HG03521 (cell line): ENCODE measurements at regions not wholly inside any gene's neighbourhood (a gene's known extent, or its start where the extent isn't known, plus 50 kb on each side); places are given as distances from the start of the nearest gene placed in this dataset.
"Not testable (repeated sequence)": the region's sequence is repeated elsewhere in the genome, so short reads cannot be mapped to it uniquely, and the experiment has no call there.

Experiments used
- ATAC-seq: cut with Tn5 transposase; IDR thresholded peaks from one replicate; pipeline ENCODE4 v1.9.1; 2021; ENCODE audit warnings: mild to moderate bottlenecking, moderate library complexity; ENCODE audit not compliant: unreplicated experiment

DNA sequence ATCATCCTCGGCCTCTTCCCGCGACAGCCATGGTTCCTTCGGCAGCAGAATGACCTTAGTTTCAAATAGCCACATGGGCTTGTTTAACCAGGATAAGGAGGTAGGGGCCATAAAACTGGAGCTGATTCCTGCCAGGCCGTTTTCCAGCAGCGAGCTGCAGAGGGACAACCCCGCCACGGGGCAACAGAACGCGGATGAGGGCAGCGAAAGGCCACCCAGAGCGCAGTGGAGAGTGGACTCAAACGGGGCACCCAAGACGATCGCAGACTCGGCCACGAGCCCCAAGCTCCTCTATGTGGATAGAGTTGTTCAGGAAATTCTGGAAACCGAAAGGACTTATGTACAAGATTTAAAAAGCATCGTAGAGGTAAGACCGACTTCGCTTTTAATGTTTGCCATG lies 131.8 kb upstream of the MTHFD1L start:
- ATAC-seq = no peak

DNA sequence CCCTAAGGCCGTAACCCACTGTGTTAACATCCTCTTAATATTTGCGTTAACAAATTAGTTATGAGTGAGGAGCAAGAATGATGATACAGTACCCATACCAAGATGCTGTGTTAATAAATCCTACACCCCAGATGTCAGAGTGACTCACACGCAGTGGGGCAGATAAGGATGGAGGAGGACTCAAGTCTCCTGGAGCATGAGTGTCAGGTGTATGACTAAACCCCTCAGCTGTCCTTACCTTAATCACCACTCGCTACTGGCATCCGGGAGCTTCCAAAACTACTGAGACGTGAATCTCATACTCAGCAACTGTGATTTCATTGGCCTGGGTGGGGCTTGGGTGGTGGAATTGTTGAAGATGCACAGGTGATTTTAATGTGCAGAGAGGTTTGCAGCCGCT lies 131.3 kb upstream of the MTHFD1L start:
- ATAC-seq = no peak

DNA sequence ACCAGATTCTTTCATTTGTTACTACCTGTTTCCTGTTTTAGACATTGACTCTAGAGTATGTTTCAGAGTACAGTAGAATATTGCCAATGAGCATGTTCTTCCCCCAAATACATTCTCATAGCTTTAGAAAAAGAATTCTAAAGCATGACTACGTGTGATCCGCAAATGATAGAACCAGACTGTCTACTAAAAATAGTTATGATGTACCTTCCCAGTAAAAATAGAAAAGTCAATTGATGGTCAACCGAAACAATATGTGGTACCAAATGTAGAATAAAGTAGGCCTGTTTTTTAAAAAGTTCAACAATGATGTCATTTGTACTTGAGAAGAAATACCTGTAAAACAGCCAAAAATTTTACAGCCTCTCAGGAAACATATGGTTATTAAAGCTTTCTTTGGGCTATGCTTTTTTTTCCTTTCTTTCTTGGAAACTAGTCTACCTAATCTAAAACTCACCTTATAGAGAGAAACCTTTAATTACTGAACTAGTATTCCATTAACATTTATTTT lies 130.1 kb upstream of the MTHFD1L start:
- no peak for ATAC-seq

DNA sequence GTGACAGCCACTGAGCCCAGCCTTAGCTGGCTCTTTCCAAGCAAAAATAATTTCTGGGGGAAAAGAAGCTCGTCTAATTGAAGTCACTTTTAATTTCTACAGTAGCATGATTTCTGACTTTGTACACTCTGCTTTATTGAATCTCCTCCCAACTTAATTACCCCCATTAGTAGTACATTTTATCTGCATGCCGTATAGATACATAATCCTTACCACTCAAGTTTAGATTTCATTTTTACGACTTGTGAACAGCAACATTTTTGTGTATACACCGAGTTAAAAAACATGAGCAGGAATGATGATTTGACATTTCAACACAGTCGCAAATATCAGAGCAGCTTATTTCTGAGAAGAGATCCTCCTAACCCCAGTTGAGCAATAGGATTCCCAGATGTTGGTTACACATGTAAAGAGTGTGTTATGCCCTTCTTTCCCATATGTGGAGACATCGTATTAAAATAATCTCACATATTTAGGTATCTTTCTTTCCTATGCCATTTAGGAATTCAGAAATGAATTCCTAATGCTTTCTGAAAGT lies 127.3 kb upstream of the MTHFD1L start:
- no peak for ATAC-seq

DNA sequence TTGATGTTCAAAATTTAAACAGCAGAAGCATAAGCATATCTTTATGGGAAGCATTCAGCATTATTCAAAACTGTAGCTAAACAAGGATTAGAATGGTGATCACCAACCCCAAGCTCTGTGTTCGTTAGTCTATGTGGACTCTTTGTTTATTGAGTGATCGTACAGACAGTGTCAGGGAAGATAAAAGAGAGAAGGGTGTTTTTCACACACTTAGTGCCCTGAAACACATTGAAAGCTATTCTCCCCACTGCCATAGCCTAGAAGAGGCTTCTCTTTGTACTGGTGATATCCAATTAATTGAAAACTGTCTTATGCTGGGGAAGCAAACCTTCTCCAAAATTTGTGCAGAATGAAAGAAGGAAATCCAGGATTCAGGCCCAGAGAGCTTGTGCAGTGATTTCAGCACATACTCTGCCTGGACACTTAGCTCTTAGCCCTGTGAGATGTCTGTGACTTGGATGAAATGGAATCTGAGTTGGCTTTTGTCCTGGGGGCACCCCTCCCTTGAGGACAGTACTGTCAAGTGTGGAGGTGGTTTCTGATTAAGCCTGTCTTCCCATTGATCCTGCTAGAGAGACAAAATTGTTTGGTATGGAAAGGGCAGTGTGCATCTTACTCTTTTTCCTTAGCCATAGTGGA lies 125.7 kb upstream of the MTHFD1L start:
- ATAC-seq = no peak

DNA sequence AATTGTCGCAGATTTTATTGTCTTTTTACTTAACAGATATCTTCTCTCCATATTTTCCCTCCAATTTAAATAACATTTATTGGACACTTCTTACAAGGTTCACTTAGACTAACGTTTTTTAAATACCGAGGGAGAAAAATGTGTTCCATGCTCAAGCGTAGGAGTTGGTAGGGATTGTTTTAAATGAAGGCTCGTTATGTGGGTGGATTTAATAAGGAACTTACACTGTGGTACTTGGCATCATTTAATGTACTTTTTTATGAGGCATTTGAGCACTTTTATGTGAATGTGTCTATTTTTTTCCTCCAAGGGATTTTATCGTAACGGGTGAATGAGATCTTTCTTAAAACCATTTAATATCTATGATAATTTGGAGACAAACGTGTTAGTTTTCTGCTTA lies 125.0 kb upstream of the MTHFD1L start:
- no peak for ATAC-seq

DNA sequence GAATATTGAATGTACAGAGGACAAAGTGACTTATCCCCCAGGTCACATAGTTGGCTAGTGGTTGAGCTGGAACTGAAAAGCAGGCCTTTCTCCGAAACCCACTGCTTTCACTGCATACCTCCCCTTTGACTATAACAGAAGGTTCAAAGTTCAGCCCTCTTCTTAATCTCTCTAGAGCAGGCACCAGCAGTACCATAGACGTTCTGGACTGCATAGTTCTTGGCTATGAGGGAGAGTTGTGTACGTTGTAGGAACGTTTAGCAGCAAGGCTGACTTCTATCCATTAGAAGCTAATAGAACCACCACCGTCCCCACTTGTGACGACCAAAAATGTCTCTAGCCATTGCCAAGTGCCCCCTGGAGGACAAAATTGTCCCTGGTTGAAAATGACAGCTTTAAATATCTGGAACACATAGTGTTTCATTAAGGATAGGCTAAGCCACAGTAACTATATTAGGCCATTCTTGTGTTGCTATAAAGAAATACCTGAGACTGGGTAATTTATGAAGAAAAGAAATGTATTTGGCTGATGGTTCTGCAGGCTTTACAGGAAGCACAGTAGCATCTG lies 123.8 kb upstream of the MTHFD1L start:
- ATAC-seq = no peak

DNA sequence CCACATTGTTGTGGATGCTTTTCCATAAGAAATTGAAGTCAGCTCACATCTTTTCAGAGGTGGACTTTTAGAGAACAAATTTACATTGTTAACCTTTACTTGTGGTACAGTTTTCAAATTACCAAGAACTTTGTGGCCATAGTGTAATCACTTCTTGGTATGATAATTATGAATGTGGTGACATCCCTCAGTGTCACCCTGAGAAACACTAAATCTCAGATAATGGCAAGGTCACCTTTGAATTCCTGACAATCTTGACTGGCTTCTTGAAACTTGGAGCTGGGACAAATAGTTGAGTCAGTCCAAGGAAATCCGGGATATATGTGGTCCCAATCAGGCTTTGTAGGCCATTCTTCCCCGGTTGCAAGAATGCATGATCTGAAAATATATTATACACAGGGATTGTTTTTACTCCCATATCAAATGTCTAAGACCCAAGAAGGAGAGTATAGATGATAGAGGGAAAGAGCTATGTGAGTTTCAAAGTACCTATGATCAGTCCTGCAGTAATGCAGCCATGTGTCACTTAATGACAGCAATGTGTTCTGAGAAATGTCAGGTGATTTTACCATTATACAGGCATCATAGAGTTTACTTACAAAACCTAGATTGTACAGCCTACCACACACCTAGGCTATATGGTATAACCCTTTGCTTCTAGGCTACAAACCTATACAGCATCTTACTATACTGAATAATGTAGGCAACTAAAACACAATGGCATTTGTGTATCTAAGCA lies 120.8 kb upstream of the MTHFD1L start:
- no peak for ATAC-seq

DNA sequence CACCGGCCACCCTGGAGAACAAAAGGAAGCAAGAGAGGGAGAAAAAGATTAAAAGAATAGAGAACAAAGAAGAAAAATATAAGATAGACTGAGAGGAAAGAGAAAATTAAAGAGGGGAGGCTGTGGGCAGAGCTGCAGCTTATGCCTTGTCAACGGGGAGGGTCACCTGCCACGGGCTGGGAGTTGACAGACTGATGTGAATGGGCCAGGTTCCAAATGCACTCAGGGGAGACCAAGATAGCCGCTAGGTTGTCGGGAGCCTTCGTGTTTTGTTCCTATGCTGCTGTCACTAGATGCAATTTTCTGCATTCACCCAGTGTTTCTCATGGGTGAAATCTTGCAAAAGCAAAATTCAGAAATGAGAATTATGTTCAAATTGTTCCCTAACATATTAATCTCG lies 119.6 kb upstream of the MTHFD1L start:
- ATAC-seq = no peak

DNA sequence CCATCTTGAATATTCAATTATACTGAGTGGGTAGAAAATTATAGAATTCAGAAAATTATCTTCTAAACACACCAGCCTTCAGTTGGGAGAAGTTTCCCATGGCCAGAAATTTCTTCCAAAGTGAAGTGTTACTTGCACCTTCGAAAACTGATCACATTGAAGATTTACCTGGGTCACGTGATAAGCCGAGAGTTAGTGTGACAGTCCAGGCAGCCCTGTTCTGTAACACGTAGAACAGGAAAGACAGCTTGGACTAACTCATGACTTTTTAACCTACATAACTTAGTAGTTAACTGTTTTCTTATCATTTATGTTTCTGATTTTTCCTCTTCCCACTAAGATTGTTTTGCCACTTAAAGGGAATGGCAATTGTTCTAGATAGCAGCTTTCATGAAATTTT lies 118.3 kb upstream of the MTHFD1L start:
- no peak for ATAC-seq

DNA sequence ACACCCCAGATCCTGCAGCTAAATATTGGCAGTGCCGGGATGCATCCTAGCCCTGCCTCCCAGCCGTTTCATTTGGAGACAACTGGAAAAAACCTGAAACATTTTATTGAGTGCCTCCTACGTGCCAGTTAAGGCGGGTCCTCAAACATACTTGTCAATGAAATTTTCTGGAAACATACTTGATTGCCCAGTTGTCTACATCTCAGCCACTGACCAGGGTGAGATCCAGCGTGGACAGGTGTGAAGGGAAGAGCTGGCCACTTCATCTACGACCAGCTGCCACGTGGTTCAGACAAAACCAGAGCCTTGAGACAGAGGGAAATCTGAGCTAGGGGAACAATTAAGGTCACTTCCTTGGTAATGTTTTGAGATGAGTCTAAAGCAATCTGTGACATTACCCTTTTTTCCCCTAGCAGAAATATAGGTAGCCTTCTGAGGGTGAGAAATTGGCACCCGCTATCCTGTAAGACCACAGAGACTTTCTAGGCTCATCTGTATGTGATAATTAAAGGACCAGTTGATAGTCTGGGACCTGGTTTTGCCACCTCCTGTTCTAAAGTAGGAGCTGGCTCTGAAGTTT lies 116.3 kb upstream of the MTHFD1L start:
- no peak for ATAC-seq

DNA sequence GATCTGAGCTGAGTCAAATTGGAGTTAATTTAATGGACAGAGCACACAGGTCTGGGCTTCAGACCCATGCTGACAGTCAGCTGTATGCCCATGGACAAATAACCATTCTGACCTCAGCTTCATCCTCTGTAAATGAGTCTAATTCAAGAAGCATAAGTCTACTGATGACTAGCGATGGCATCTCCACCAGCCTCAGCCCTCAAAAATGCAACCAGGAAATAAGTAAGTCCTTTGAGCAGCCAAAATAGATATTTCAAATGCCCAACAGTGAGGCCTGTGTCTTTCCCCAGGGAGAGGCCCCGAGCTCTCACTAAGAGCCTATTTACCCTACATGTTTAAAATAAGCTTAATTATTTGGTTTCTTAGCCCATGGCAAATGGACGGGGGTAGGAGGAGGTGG lies 114.2 kb upstream of the MTHFD1L start:
- no peak for ATAC-seq

DNA sequence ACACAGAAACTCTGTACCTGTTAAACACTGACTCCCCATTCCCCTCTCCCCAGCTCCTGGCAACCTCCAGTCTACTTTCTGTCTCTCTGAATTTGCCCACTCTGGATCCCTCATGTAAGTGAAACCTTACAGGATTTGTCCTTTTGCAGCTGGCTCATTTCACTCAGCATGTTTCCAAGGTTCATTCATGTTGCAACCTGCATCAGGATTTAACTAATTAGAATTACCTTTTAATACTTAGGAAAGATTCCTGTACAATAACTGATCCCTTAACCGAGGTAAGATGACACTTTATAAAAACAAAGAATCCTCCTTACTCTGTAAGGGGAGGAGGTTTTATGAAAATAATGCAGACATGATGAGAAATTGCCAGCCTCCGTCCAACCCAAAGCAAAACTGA lies 113.1 kb upstream of the MTHFD1L start:
- no peak for ATAC-seq

DNA sequence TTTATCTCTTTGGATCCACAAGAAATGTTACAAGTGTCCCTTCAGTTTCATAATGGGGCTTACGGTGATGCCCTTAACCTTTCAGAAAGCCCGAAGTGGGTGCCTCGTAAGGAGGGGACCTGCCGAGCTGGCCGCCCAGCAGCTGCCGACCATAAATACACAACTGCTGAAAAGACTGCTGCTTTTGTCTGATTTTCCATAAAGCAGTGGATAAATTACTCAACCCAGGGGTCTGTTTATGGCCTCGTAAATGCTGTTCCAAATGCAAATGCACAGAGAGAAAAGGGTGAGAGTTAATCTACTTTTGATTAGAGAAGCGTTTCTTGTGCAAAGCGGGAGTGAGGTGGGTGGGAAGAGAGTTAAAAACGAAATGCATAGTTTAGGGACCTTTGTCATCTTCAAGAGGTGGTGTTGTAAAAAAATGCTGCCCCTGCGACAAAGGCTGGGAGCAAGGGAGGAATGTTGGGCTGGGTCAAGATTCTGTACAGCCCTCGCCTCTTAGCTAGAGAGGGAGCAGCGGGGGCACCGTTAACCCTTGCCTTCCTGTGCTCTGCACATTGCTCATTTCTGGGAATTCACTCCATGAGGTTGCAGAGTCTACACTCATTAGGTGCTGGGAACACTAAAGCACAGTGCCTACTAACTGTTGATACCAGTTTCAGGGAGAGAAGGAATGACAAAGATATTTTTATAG lies 112.0 kb upstream of the MTHFD1L start:
- no peak for ATAC-seq

DNA sequence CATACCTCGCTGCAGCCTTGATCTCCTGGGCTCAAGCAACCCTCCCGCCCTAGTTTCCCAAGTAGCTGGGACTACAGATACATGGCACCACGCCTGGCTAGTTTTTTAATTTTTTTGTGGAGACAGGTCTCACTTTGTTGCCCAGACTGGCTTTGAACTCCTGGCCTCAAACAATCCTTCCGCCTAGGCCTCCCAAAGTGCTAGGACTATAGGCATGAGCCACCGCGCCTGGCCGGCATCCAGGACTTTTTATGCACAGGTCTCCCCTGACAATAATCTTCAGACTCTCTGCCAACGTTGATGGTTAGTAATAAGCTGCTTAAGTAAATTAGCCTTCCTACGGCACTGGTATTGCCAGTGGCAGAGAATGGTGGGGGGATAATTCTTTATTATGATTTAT lies 110.5 kb upstream of the MTHFD1L start:
- no peak for ATAC-seq

DNA sequence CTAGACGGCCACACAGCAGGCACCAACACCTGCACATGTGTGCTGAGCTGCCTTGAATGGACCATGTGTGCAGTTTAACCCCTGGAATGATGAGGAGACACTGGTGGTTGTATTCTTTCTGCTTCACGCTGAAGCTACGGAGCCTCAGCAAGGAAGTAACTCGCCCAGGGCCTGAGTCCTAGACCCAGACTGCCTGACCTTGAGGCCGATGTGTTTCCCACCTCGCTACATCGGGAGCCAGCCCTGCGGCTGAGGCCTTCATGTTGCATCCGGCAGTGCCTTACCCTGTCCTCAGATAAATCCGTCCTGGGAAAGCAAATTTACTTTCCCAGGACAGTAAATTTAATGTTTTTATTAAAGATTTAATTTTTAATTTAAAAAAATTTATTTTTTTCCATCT lies 110.0 kb upstream of the MTHFD1L start:
- ATAC-seq = no peak

DNA sequence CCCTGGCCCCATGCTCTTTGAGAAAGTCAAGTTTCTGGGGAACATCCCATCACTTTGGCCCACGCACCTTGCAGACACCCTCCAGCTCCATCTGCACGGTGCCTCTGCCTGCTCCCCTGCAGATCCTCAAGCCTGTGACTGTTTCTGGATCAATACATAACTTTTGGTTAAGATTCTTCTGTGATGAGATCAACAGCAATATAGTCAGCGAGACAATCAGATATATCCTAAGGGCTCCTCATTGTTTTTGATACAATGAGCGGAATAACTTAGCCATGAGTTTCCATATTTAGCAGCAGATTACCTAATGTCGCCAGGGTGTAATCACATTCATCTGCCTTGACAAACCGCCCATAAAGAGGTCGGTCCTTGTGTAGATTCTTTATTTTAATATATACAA lies 109.3 kb upstream of the MTHFD1L start:
- no peak for ATAC-seq

DNA sequence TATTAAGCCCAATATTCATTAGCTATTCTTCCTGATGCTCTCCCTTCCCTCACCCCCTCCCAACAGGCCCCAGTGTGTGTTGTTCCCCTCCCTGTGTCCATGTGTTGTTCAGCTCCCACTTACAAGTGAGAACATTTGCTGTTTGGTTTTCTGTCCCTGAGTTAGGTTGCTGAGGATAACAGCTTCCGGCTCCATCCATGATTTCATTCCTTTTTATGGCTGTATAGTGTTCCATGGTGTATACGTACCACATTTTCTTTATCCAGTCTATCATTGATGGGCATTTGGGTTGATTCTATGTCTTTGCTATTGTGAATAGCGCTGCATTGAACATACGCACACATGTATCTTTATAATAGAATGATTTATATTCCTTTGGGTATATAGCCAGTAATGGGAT lies 107.7 kb upstream of the MTHFD1L start:
- not testable (repeated sequence) for ATAC-seq

DNA sequence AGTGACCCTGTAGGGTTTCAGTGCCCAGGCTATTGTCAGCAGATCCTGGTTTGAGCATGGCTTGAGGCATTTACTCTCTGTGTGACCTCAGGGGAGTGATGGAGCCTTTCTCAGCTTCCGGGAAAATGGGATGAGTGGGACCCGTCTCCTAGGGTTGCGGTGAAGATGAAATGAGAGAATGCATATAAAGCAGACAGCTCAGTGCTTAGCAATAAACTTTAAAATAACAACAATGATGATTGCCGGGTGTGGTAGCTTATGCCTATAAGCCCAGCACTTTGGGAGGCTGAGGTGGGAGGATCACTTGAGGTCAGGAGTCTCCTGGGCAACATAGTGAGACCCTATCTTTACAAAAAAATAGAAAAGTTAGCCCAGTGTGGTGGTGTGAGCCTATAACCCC lies 106.0 kb upstream of the MTHFD1L start:
- ATAC-seq = no peak

DNA sequence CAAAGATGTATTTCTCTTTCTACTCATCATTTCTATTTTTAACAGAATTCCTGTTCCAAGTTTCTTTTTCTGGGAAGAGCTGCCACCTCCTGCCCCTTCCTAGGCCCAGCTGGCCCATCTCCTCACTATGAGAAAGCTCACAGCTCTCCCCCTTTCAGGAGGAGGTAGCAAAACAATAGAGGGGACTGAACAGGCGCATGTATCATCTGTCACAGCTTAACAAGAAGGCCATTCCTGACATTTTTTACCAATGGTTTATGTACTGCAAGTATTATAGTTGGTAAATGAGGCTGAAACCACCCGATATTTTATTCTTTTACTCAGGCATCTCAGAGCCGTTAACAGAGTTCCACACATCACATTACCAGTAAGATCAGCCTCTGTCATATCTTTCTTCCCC lies 103.7 kb upstream of the MTHFD1L start:
- no peak for ATAC-seq
